ENCODE measurements at regions not wholly inside any gene's neighbourhood (a gene's known extent, or its start where the extent isn't known, plus 50 kb on each side); places are given as distances from the start of the nearest gene placed in this dataset.
"Not testable (repeated sequence)": the region's sequence is repeated elsewhere in the genome, so short reads cannot be mapped to it uniquely, and the experiment has no call there.

- H3K4me1 Mint-ChIP-seq, result no peaks in the 10 kb centered on the region
- H3K36me3 Mint-ChIP-seq (ENCODE audit: low read depth), result no peaks in the 10 kb centered on the region
- POLR2A ChIA-PET, result no interaction called here
- no peak for DNase-seq
- CTCF ChIA-PET, result no interaction called here
- H3K27ac Mint-ChIP-seq, result no peak overlapping the region
- H3K9me3 Mint-ChIP-seq, result peaks cover 21% of the 10 kb centered on the region
- no peak overlapping the region for H3K4me3 Mint-ChIP-seq
- H3K27me3 Mint-ChIP-seq, result no peaks in the 10 kb centered on the region
Observed at GRCh38 chr18:4758980-4759379, 303.9 kb upstream of the DLGAP1 start.

GRCh38 chr18:4755848-4756247, 300.7 kb upstream of the DLGAP1 start:
- Mint-ChIP-seq H3K4me3 (no peak overlapping the region), H3K9me3 (peaks cover 21% of the 10 kb centered on the region), H3K27me3 (no peaks in the 10 kb centered on the region), H3K27ac (no peak overlapping the region), H3K4me1 (no peaks in the 10 kb centered on the region), H3K36me3 (ENCODE audit: low read depth) (no peaks in the 10 kb centered on the region)
- POLR2A ChIA-PET, result no interaction called here
- DNase-seq, result no peak
- CTCF ChIA-PET, result no interaction called here

GRCh38 chr18:4753151-4753550, 298.0 kb upstream of the DLGAP1 start:
- H3K27me3 Mint-ChIP-seq; CTCF ChIA-PET; POLR2A ChIA-PET; H3K4me3 Mint-ChIP-seq; H3K27ac Mint-ChIP-seq; H3K36me3 Mint-ChIP-seq (ENCODE audit: low read depth); DNase-seq; H3K4me1 Mint-ChIP-seq: not testable (repeated sequence)
- H3K9me3 Mint-ChIP-seq, result peaks cover 21% of the 10 kb centered on the region

- DNase-seq, result no peak
- Mint-ChIP-seq H3K27ac (no peak overlapping the region), H3K36me3 (ENCODE audit: low read depth) (no peaks in the 10 kb centered on the region), H3K4me3 (no peak overlapping the region), H3K4me1 (no peaks in the 10 kb centered on the region), H3K27me3 (no peaks in the 10 kb centered on the region), H3K9me3 (peaks cover 17% of the 10 kb centered on the region)
- ChIA-PET POLR2A (no interaction called here), CTCF (no interaction called here)
Observed at GRCh38 chr18:4751523-4751922, 296.4 kb upstream of the DLGAP1 start.

- Mint-ChIP-seq H3K4me3 (no peak overlapping the region), H3K4me1 (no peaks in the 10 kb centered on the region), H3K9me3 (peaks cover 14% of the 10 kb centered on the region), H3K27me3 (no peaks in the 10 kb centered on the region), H3K36me3 (ENCODE audit: low read depth) (no peaks in the 10 kb centered on the region), H3K27ac (no peak overlapping the region)
- DNase-seq, result no peak
- ChIA-PET POLR2A (no interaction called here), CTCF (no interaction called here)
Observed at GRCh38 chr18:4750393-4751346, 295.6 kb upstream of the DLGAP1 start.

GRCh38 chr18:4748975-4749374, 293.9 kb upstream of the DLGAP1 start:
- no peak for DNase-seq
- Mint-ChIP-seq H3K36me3 (ENCODE audit: low read depth) (no peaks in the 10 kb centered on the region), H3K4me1 (no peaks in the 10 kb centered on the region), H3K27me3 (no peaks in the 10 kb centered on the region), H3K9me3 (peaks cover 15% of the 10 kb centered on the region), H3K27ac (no peak overlapping the region), H3K4me3 (no peak overlapping the region)
- CTCF ChIA-PET, result no interaction called here
- POLR2A ChIA-PET, result no interaction called here

- ChIA-PET POLR2A (no interaction called here), CTCF (no interaction called here)
- Mint-ChIP-seq H3K4me1 (no peaks in the 10 kb centered on the region), H3K27me3 (no peaks in the 10 kb centered on the region), H3K4me3 (no peak overlapping the region), H3K27ac (no peak overlapping the region), H3K36me3 (ENCODE audit: low read depth) (no peaks in the 10 kb centered on the region), H3K9me3 (peaks cover 12% of the 10 kb centered on the region)
- no peak for DNase-seq
Observed at GRCh38 chr18:4734903-4735302, 279.8 kb upstream of the DLGAP1 start.

- Mint-ChIP-seq H3K27me3 (no peaks in the 10 kb centered on the region), H3K36me3 (ENCODE audit: low read depth) (no peaks in the 10 kb centered on the region), H3K4me3 (no peak overlapping the region), H3K4me1 (no peaks in the 10 kb centered on the region), H3K9me3 (peaks cover 12% of the 10 kb centered on the region), H3K27ac (no peak overlapping the region)
- POLR2A ChIA-PET, result no interaction called here
- no peak for DNase-seq
- CTCF ChIA-PET, result no interaction called here
Observed at GRCh38 chr18:4734021-4734420, 278.9 kb upstream of the DLGAP1 start.

- Mint-ChIP-seq H3K9me3 (peaks cover 2% of the 10 kb centered on the region), H3K27ac (no peak overlapping the region), H3K36me3 (ENCODE audit: low read depth) (no peaks in the 10 kb centered on the region), H3K4me1 (no peaks in the 10 kb centered on the region), H3K27me3 (no peaks in the 10 kb centered on the region), H3K4me3 (no peak overlapping the region)
- ChIA-PET CTCF (no interaction called here), POLR2A (no interaction called here)
- no peak for DNase-seq
Observed at GRCh38 chr18:4721545-4721944, 266.4 kb upstream of the DLGAP1 start.

GRCh38 chr18:4720518-4720917, 265.4 kb upstream of the DLGAP1 start:
- no peak for DNase-seq
- ChIA-PET POLR2A (no interaction called here), CTCF (no interaction called here)
- no peak overlapping the region for H3K27ac Mint-ChIP-seq
- no peaks in the 10 kb centered on the region for H3K4me1 Mint-ChIP-seq
- no peak overlapping the region for H3K4me3 Mint-ChIP-seq
- H3K9me3 Mint-ChIP-seq, result peaks cover 2% of the 10 kb centered on the region
- no peaks in the 10 kb centered on the region for H3K36me3 Mint-ChIP-seq (ENCODE audit: low read depth)
- no peaks in the 10 kb centered on the region for H3K27me3 Mint-ChIP-seq

- Mint-ChIP-seq H3K36me3 (ENCODE audit: low read depth) (no peaks in the 10 kb centered on the region), H3K4me3 (no peak overlapping the region), H3K27me3 (no peaks in the 10 kb centered on the region), H3K27ac (no peak overlapping the region), H3K9me3 (peaks cover 12% of the 10 kb centered on the region), H3K4me1 (no peaks in the 10 kb centered on the region)
- ChIA-PET CTCF (no interaction called here), POLR2A (no interaction called here)
- no peak for DNase-seq
Observed at GRCh38 chr18:4705894-4706293, 250.8 kb upstream of the DLGAP1 start.

GRCh38 chr18:4704781-4705180, 249.7 kb upstream of the DLGAP1 start:
- Mint-ChIP-seq H3K4me1 (no peaks in the 10 kb centered on the region), H3K36me3 (ENCODE audit: low read depth) (no peaks in the 10 kb centered on the region), H3K4me3 (no peak overlapping the region), H3K27me3 (no peaks in the 10 kb centered on the region), H3K9me3 (peaks cover 14% of the 10 kb centered on the region), H3K27ac (no peak overlapping the region)
- DNase-seq, result no peak
- ChIA-PET CTCF (no interaction called here), POLR2A (no interaction called here)

- no peaks in the 10 kb centered on the region for H3K4me1 Mint-ChIP-seq
- peaks cover 27% of the 10 kb centered on the region for H3K9me3 Mint-ChIP-seq
- ChIA-PET CTCF (no interaction called here), POLR2A (no interaction called here)
- no peaks in the 10 kb centered on the region for H3K36me3 Mint-ChIP-seq (ENCODE audit: low read depth)
- no peak overlapping the region for H3K27ac Mint-ChIP-seq
- H3K4me3 Mint-ChIP-seq, result no peak overlapping the region
- no peaks in the 10 kb centered on the region for H3K27me3 Mint-ChIP-seq
- DNase-seq, result no peak
Observed at GRCh38 chr18:4691836-4692235, 236.7 kb upstream of the DLGAP1 start.

- H3K36me3 Mint-ChIP-seq (ENCODE audit: low read depth); DNase-seq; H3K4me3 Mint-ChIP-seq; CTCF ChIA-PET; H3K27me3 Mint-ChIP-seq; H3K27ac Mint-ChIP-seq; POLR2A ChIA-PET; H3K4me1 Mint-ChIP-seq: not testable (repeated sequence)
- peaks cover 30% of the 10 kb centered on the region for H3K9me3 Mint-ChIP-seq
Observed at GRCh38 chr18:4678685-4679084, 223.6 kb upstream of the DLGAP1 start.
